Panc1 (cell line): ENCODE measurements at regions not wholly inside any gene's neighbourhood (a gene's known extent, or its start where the extent isn't known, plus 50 kb on each side); places are given as distances from the start of the nearest gene placed in this dataset.

ENCODE experiments used
- CTCF ChIP-seq: fragments of 450-650 bp; IDR thresholded peaks from 2 replicates; pipeline ENCODE4 v1.5.1; 2017; ENCODE audit warnings: mild to moderate bottlenecking
- POLR2AphosphoS5 ChIP-seq: IDR thresholded peaks from 2 replicates; pipeline ENCODE4 v1.6.1; 2012; ENCODE audit warnings: mild to moderate bottlenecking, low read depth, low read length, moderate library complexity

- no peak for TF ChIP-seq CTCF
- TF ChIP-seq POLR2AphosphoS5 = no peak
Observed at GRCh38 chr13:77456271-77456670, 79.2 kb upstream of the SCEL start.
